WTC11 (cell line): ENCODE measurements at regions not wholly inside any gene's neighbourhood (a gene's known extent, or its start where the extent isn't known, plus 50 kb on each side); places are given as distances from the start of the nearest gene placed in this dataset.
"Not testable (repeated sequence)": the region's sequence is repeated elsewhere in the genome, so short reads cannot be mapped to it uniquely, and the experiment has no call there.

Experiments used
- ATAC-seq: fragments of 200-7000 bp; cut with Tn5 transposase; 2 replicates; pipeline ENCODE4 v1.10.0; 2021; ENCODE audit warnings: mild to moderate bottlenecking, moderate library complexity
- CTCF ChIA-PET: fragments of 300-600 bp; sonication (Branson Sonifier 250); formaldehyde crosslinking; loops from one replicate; lab custom pipeline; 2021; ENCODE audit warnings: antibody characterized with exemption; lab: Charles Lee
- POLR2A ChIA-PET: fragments of 350-600 bp; sonication (Branson Sonifier 250); formaldehyde crosslinking; loops from one replicate; lab custom pipeline; 2021; ENCODE audit warnings: antibody characterized with exemption; lab: Charles Lee
- DNase-seq: peaks from one replicate; pipeline ENCODE4 v3.0.0; 2021; ENCODE audit warnings: low spot score
- H3K27ac Mint-ChIP-seq: 2 replicates; pipeline ENCODE4 v1.8.0; 2021; ENCODE audit warnings: mixed read lengths
- H3K27me3 Mint-ChIP-seq: 2 replicates; pipeline ENCODE4 v1.8.0; 2021; ENCODE audit warnings: low read depth, mild to moderate bottlenecking, moderate library complexity, mixed read lengths
- H3K36me3 Mint-ChIP-seq: 2 replicates; pipeline ENCODE4 v1.8.0; 2021; ENCODE audit warnings: mixed read lengths
- H3K4me1 Mint-ChIP-seq: 2 replicates; pipeline ENCODE4 v1.8.0; 2022; ENCODE audit warnings: mixed read lengths
- H3K4me3 Mint-ChIP-seq: 2 replicates; pipeline ENCODE4 v1.8.0; 2021; ENCODE audit warnings: mild to moderate bottlenecking, moderate library complexity, mixed read lengths
- H3K9me3 Mint-ChIP-seq: 2 replicates; pipeline ENCODE4 v1.8.0; 2021; ENCODE audit warnings: mixed read lengths
- ZNF423 ChIP-seq: fragments of 250-450 bp; sonication (Bioruptor Pico); IDR thresholded peaks from 2 replicates; pipeline ENCODE4 v2.1.2; 2022; ENCODE audit warnings: mild to moderate bottlenecking, moderate library complexity
- TF ChIP-seq, protein P1 (sequence below): sonication (generic); formaldehyde crosslinking; IDR thresholded peaks from 2 replicates; pipeline ENCODE4 v1.8.0; 2023; ENCODE audit warnings: missing genetic modification reagents, mild to moderate bottlenecking, borderline replicate concordance

GRCh38 chr4:118557298-118557851, 127.8 kb upstream of the METTL14 start (continued):
- TF ChIP-seq, protein P1, sequence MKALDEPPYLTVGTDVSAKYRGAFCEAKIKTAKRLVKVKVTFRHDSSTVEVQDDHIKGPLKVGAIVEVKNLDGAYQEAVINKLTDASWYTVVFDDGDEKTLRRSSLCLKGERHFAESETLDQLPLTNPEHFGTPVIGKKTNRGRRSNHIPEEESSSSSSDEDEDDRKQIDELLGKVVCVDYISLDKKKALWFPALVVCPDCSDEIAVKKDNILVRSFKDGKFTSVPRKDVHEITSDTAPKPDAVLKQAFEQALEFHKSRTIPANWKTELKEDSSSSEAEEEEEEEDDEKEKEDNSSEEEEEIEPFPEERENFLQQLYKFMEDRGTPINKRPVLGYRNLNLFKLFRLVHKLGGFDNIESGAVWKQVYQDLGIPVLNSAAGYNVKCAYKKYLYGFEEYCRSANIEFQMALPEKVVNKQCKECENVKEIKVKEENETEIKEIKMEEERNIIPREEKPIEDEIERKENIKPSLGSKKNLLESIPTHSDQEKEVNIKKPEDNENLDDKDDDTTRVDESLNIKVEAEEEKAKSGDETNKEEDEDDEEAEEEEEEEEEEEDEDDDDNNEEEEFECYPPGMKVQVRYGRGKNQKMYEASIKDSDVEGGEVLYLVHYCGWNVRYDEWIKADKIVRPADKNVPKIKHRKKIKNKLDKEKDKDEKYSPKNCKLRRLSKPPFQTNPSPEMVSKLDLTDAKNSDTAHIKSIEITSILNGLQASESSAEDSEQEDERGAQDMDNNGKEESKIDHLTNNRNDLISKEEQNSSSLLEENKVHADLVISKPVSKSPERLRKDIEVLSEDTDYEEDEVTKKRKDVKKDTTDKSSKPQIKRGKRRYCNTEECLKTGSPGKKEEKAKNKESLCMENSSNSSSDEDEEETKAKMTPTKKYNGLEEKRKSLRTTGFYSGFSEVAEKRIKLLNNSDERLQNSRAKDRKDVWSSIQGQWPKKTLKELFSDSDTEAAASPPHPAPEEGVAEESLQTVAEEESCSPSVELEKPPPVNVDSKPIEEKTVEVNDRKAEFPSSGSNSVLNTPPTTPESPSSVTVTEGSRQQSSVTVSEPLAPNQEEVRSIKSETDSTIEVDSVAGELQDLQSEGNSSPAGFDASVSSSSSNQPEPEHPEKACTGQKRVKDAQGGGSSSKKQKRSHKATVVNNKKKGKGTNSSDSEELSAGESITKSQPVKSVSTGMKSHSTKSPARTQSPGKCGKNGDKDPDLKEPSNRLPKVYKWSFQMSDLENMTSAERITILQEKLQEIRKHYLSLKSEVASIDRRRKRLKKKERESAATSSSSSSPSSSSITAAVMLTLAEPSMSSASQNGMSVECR (CRISPR knock-in tag), result no peak

DNA sequence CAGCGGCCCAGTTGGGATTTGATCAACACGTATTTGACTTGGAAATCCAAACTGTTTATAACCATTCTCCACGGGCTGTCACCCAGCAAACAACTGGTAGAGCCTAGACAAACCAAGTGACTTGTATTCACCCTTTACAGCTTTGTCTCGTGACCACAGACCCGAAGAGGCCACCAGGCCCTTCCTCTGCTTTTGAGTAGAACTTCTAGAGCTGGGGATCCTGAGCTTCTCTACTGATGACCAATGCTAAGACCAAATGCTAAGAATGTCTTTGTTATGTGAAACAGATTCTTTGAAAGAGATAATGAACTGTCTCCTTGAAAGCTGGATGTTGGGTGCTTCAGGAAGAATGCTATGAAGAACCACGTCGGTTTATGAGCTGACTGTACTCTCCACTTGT, 127.0 kb upstream of the METTL14 start:
- H3K4me3 Mint-ChIP-seq, POLR2A ChIA-PET, DNase-seq, H3K9me3 Mint-ChIP-seq, CTCF ChIA-PET, H3K4me1 Mint-ChIP-seq, H3K27ac Mint-ChIP-seq, H3K36me3 Mint-ChIP-seq, H3K27me3 Mint-ChIP-seq: not testable (repeated sequence)
- peak; percentile 30; the same call in 1 of the 2 replicates for ATAC-seq

- H3K27ac Mint-ChIP-seq, H3K27me3 Mint-ChIP-seq, ATAC-seq, CTCF ChIA-PET, H3K36me3 Mint-ChIP-seq, POLR2A ChIA-PET, DNase-seq, H3K4me3 Mint-ChIP-seq, H3K9me3 Mint-ChIP-seq: not testable (repeated sequence)
- peaks cover 21% of the 10 kb centered on the region for H3K4me1 Mint-ChIP-seq
Measured at GRCh38 chr4:118561559-118561958, 123.6 kb upstream of the METTL14 start.

DNA sequence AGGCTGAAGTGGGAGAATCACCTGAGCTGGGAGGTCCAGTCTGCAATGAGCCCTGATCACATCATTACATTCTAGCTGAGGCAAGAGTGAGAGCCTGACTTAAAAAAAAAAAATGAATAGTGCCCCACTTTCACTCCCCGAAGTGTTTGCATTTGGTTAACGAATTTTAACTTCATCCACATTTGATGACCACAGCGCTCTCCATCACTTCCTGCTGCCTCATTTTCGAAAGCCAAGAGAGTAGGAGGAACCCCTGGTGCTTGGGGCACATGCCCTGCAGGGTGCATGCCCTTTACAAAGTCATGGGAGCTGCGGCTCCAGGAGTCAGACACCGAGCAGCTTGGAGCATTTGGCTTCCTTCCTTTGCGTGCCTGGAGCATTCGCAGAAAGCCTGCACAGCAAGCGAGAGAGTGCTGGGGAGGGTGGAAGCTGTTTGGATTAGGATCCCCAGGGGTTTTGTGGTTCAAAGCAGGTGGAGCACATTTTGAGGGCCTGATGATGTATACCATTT, 119.1 kb upstream of the METTL14 start:
- peak overlapping the region; percentile 90 for H3K27ac Mint-ChIP-seq
- H3K27me3 Mint-ChIP-seq, H3K36me3 Mint-ChIP-seq, H3K9me3 Mint-ChIP-seq, DNase-seq, POLR2A ChIA-PET: not testable (repeated sequence)
- H3K4me3 Mint-ChIP-seq, result peak overlapping the region; percentile 41
- TF ChIP-seq ZNF423, result peak; percentile 35; the same call in 1 of the 2 replicates
- CTCF ChIA-PET, result interaction anchor here (0.7 kb wide), 1 partner anchor 121 kb away, joined by 3 read pairs; no protein-coding TSS in a partner anchor
- peak; percentile 91 for ATAC-seq
- H3K4me1 Mint-ChIP-seq, result peaks cover 20% of the 10 kb centered on the region

DNA sequence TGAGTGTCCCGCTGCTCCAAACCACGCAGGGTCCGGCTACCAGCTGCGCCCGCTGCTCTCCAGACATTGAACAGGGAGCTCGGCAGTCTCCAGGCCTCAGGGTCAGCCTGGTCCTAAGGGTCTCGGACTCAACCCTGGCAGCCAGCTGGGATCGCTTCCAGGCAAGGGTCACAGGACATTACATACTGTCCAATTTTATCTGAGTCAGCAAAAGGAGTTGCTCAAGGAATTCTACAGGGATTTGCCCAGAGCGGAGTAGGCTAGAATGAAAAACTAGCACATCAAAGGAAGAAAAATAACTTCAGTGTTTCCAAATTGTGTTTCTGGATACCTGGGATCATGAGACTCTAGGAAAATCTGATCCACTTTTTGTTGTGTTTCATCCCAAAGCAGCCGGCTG, 112.2 kb upstream of the METTL14 start:
- POLR2A ChIA-PET, DNase-seq, H3K27me3 Mint-ChIP-seq, H3K36me3 Mint-ChIP-seq, H3K9me3 Mint-ChIP-seq, H3K4me3 Mint-ChIP-seq, H3K27ac Mint-ChIP-seq, CTCF ChIA-PET, ATAC-seq, H3K4me1 Mint-ChIP-seq: not testable (repeated sequence)

- POLR2A ChIA-PET, ATAC-seq, DNase-seq, H3K9me3 Mint-ChIP-seq, H3K27me3 Mint-ChIP-seq, H3K4me1 Mint-ChIP-seq, H3K4me3 Mint-ChIP-seq, H3K36me3 Mint-ChIP-seq, CTCF ChIA-PET, H3K27ac Mint-ChIP-seq: not testable (repeated sequence)
Measured at GRCh38 chr4:118574251-118574913, 110.8 kb upstream of the METTL14 start.

DNA sequence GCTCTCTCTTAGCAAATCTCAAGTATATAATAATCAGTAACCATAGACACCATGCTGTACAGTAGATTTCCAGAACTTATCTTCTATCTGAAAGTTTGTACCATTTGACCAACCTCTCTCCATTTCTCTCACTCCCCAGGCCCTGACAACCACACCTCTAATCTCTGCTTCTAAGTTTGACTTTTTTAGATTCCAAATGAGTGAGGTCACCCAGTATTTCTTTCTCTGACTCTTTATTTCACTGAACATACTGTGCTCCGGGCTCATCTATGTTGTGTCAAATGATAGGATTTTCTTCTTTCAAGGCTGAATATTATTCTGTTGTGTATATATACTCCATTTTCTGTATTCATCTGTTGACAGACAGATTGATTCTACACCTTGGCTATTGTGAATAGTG, 110.1 kb upstream of the METTL14 start:
- POLR2A ChIA-PET, H3K27ac Mint-ChIP-seq, DNase-seq, H3K36me3 Mint-ChIP-seq, H3K9me3 Mint-ChIP-seq, H3K4me1 Mint-ChIP-seq, ATAC-seq, CTCF ChIA-PET, H3K4me3 Mint-ChIP-seq, H3K27me3 Mint-ChIP-seq: not testable (repeated sequence)

- H3K9me3 Mint-ChIP-seq, ATAC-seq, H3K4me3 Mint-ChIP-seq, H3K27ac Mint-ChIP-seq, CTCF ChIA-PET, POLR2A ChIA-PET, H3K4me1 Mint-ChIP-seq, DNase-seq, H3K36me3 Mint-ChIP-seq, H3K27me3 Mint-ChIP-seq: not testable (repeated sequence)
Measured at GRCh38 chr4:118575726-118576125, 109.5 kb upstream of the METTL14 start.

DNA sequence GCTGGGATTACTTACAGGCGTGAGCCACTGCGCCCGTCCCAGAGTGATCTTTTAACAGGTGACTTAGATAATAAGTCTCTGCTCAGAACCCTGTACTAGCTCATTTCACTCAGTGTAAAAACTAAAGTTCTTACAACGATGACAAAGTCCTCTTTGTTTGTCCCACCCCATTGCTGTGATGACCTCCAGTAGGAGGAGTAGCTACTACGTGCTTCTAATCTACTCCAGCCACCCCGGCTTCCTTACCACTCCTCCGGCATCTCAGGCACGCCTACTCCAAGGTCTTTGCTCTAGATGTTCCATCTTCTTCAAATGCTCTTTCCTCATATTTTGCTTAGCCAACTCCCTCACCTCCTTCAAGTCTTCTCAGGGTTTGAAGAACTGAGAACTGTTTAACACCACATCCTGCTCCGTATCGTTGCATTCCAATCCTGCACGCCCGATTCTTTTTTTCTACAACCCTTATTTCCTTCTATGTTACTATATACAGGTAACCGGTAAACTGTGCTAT, 108.4 kb upstream of the METTL14 start:
- H3K36me3 Mint-ChIP-seq, DNase-seq, POLR2A ChIA-PET, ATAC-seq, H3K27me3 Mint-ChIP-seq, CTCF ChIA-PET, H3K4me3 Mint-ChIP-seq, H3K27ac Mint-ChIP-seq, H3K4me1 Mint-ChIP-seq, H3K9me3 Mint-ChIP-seq: not testable (repeated sequence)
